Smooth muscle cell (in vitro differentiated cells): ENCODE measurements at regions not wholly inside any gene's neighbourhood (a gene's known extent, or its start where the extent isn't known, plus 50 kb on each side); places are given as distances from the start of the nearest gene placed in this dataset.
A peak's percentile ranks its signal among the peaks of the same experiment; 100 is the strongest.

Experiments
- DNase-seq: peaks from one replicate; lab custom pipeline; 2025; ENCODE audit not compliant: unreplicated experiment; lab: John Stamatoyannopoulos, UW
- H2AFZ ChIP-seq: fragments of 200-600 bp; sonication (generic); 2 replicates; pipeline ENCODE4 v1.6.0; 2016; ENCODE audit warnings: antibody characterized with exemption, low read depth, mild to moderate bottlenecking
- H3F3A ChIP-seq: fragments of 200-600 bp; sonication (generic); 2 replicates; pipeline ENCODE4 v1.6.0; 2017; ENCODE audit warnings: antibody characterized with exemption, low read depth
- H3K27ac ChIP-seq: fragments of 200-600 bp; sonication (generic); 2 replicates; pipeline ENCODE4 v1.5.1; 2016; ENCODE audit warnings: low read depth, mild to moderate bottlenecking
- H3K27me3 ChIP-seq: fragments of 200-600 bp; sonication (generic); 2 replicates; pipeline ENCODE4 v1.6.1; 2016; ENCODE audit warnings: low read depth, mild to moderate bottlenecking
- H3K36me3 ChIP-seq: fragments of 200-600 bp; sonication (generic); 2 replicates; pipeline ENCODE4 v1.5.1; 2016; ENCODE audit warnings: low read depth
- H3K4me1 ChIP-seq: fragments of 200-600 bp; sonication (generic); 2 replicates; pipeline ENCODE4 v1.5.1; 2016; ENCODE audit warnings: low read depth
- H3K4me2 ChIP-seq: fragments of 200-600 bp; sonication (generic); 2 replicates; pipeline ENCODE4 v1.6.0; 2016; ENCODE audit warnings: mild to moderate bottlenecking
- H3K4me3 ChIP-seq: fragments of 200-600 bp; sonication (generic); 2 replicates; pipeline ENCODE4 v1.5.1; 2016; ENCODE audit warnings: mild to moderate bottlenecking
- H3K79me2 ChIP-seq: fragments of 200-600 bp; sonication (generic); 2 replicates; pipeline ENCODE4 v1.6.0; 2016; ENCODE audit warnings: low read depth, mild to moderate bottlenecking
- H3K9ac ChIP-seq: fragments of 200-600 bp; sonication (generic); 2 replicates; pipeline ENCODE4 v1.6.0; 2016; ENCODE audit warnings: low read depth
- H3K9me3 ChIP-seq: fragments of 200-600 bp; sonication (generic); replicated peaks from 2 replicates; pipeline ENCODE4 v1.5.1; 2016; ENCODE audit warnings: low read depth
- H4K20me1 ChIP-seq: fragments of 200-600 bp; sonication (generic); 2 replicates; pipeline ENCODE4 v1.6.0; 2016; ENCODE audit warnings: low read depth
- WGBS: methylation state at CpG from one replicate; pipeline ENCODE4 v1.1.7; 2016; ENCODE audit warnings: low lambda C conversion rate; 5-methylcytosine and 5-hydroxymethylcytosine counted together
- TF ChIP-seq, protein P1 (sequence below): fragments of 200-600 bp; sonication (generic); IDR thresholded peaks from 2 replicates; pipeline ENCODE4 v1.5.1; 2017; ENCODE audit warnings: borderline replicate concordance, mild to moderate bottlenecking, antibody characterized with exemption; ENCODE audit not compliant: insufficient read depth, poor library complexity, severe bottlenecking

DNA sequence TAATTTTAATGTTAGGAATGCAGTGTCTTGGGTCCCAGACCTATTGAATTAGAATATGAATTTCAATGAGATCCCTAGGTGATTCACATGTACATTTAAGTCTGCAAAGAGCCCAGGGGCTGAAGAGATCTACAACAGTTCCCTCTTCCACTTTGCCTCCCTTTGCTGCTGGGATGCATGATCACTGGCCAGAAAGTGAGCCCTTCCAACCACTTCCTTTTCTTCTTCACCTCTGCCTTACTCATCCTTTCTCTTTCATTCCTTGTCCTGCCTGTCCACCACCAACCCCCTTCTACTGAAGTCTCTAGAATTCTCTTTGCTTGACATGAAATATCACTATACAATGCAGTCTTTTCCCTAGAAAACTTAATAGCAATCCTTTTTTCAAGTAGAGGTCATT lies 222.4 kb upstream of the LRIG1 start:
- no peak overlapping the region for H3K4me3 ChIP-seq
- no peaks in the 10 kb centered on the region for H4K20me1 ChIP-seq
- no peak for DNase-seq
- peaks cover 12% of the 10 kb centered on the region for H3F3A ChIP-seq
- H3K27me3 ChIP-seq: no peaks in the 10 kb centered on the region
- TF ChIP-seq, protein P1, sequence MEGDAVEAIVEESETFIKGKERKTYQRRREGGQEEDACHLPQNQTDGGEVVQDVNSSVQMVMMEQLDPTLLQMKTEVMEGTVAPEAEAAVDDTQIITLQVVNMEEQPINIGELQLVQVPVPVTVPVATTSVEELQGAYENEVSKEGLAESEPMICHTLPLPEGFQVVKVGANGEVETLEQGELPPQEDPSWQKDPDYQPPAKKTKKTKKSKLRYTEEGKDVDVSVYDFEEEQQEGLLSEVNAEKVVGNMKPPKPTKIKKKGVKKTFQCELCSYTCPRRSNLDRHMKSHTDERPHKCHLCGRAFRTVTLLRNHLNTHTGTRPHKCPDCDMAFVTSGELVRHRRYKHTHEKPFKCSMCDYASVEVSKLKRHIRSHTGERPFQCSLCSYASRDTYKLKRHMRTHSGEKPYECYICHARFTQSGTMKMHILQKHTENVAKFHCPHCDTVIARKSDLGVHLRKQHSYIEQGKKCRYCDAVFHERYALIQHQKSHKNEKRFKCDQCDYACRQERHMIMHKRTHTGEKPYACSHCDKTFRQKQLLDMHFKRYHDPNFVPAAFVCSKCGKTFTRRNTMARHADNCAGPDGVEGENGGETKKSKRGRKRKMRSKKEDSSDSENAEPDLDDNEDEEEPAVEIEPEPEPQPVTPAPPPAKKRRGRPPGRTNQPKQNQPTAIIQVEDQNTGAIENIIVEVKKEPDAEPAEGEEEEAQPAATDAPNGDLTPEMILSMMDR: no peak
- H3K4me2 ChIP-seq: peak overlapping the region; percentile 33
- H3K9me3 ChIP-seq: no peaks in the 10 kb centered on the region
- no peaks in the 10 kb centered on the region for H3K4me1 ChIP-seq
- H3K79me2 ChIP-seq: no peaks in the 10 kb centered on the region
- no peak overlapping the region for H2AFZ ChIP-seq
- no peaks in the 10 kb centered on the region for H3K36me3 ChIP-seq
- no peak overlapping the region for H3K9ac ChIP-seq
- H3K27ac ChIP-seq: peak overlapping the region; percentile 73

DNA sequence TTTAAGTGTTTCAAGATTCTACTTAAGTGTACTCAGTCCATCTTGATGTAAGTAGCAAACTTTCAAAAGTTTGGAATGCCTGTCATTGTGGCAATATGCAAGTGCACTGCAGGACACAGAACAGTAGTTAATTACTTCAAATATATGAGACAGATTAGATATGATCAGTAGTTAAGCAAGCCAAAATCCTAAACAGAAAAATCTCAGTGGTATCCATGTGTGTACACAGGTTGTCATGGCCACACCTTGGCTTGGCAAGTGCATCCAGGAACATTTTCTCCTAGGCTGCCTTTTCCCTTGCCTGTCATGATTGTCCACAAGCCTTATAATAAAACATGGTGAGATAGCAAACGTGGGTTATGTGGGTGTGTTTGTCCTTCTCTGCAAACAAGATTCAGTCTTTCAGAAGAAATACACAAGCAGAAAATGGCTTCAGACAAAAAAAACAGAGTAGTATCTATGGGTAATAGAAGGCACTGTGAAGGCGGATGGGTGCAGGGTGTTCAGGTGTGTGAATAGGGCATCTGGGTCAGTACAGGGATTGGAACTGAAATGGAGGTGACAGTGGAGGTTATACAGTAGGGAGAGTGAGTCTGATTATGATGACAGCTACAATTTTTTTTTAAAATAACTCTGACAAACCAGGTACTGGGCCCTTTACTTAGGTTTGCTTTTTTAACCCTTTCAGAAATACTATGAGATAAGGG lies 229.0 kb upstream of the LRIG1 start:
- Histone ChIP-seq H3K9ac (no peak overlapping the region), H3K27me3 (peaks cover 16% of the 10 kb centered on the region), H2AFZ (no peak overlapping the region), H3K27ac (no peak overlapping the region), H3K4me2 (no peak overlapping the region), H4K20me1 (no peaks in the 10 kb centered on the region), H3K36me3 (no peaks in the 10 kb centered on the region), H3K9me3 (no peaks in the 10 kb centered on the region), H3K79me2 (no peaks in the 10 kb centered on the region), H3K4me3 (no peak overlapping the region), H3F3A (no peaks in the 10 kb centered on the region), H3K4me1 (no peaks in the 10 kb centered on the region)
- 78% methylated on average over 2 of the region's 2 CpGs for WGBS
- TF ChIP-seq, protein P1: no peak
- DNase-seq: no peak

DNA sequence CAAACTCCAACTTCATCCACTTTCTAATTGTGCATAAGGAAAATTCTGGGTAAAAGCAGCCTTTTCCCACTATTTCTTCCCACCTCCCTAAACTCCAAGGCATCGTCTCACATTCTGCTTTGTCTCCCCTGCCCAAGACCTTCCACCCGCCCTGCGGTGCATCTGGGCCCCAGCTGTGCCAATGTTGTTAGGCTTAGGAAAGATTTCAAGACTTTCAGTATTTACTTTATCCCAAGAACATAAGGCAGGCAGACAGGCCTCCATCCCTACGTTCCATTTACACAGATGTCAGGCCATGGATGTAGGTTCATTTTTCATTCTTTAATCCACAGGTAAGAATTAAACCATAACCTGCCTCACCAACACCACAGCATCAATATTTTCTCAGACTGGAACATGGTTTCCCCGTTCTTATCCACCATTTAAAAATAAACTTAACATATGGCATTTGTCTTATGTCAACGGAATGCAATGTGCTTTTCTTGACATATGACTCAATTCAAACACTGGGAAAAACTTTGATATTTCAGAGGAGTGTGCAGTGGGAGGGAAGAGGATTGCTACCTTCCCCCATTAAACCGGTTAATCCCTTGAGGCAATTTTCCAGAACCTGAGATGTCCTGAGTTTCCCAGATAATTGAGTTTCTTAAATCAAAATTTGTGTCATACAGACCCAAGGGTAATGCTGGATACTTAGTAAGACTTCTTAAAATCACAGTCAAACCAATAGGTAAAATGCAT lies 238.0 kb upstream of the LRIG1 start:
- TF ChIP-seq, protein P1: no peak
- H3K27me3 ChIP-seq: no peaks in the 10 kb centered on the region
- H2AFZ ChIP-seq: peak overlapping the region; percentile 9
- H3K27ac ChIP-seq: peak overlapping the region; percentile 30
- H4K20me1 ChIP-seq: no peaks in the 10 kb centered on the region
- no peak overlapping the region for H3K9ac ChIP-seq
- H3K4me2 ChIP-seq: peak overlapping the region; percentile 34
- no peak for DNase-seq
- no peaks in the 10 kb centered on the region for H3K36me3 ChIP-seq
- no peaks in the 10 kb centered on the region for H3F3A ChIP-seq
- peaks cover 8% of the 10 kb centered on the region for H3K4me1 ChIP-seq
- H3K9me3 ChIP-seq: no peaks in the 10 kb centered on the region
- H3K4me3 ChIP-seq: no peak overlapping the region
- WGBS: 57% methylated on average over 7 of the region's 7 CpGs
- no peaks in the 10 kb centered on the region for H3K79me2 ChIP-seq

DNA sequence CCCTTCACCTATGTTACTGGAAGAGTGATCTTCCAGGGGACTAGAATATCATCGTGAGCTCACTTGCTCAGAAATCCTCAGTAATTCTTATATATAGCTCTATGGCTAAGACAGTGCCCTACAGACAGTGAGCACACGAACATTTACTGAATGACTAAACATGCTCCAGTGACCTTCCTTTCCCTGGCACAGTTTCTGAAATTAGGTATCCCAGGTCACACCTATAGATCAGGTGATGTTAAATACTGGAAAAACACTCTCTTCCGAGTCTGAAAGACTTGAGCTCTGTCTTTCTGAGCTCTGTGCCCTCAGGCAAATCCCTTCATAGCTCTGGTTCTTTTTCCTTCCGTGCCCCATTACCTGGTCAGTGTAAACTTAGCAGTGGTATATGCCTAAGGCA lies 239.4 kb upstream of the LRIG1 start:
- TF ChIP-seq, protein P1: no peak
- Histone ChIP-seq H4K20me1 (no peaks in the 10 kb centered on the region), H3K4me1 (peaks cover 8% of the 10 kb centered on the region), H3K27ac (no peak overlapping the region), H3K9ac (no peak overlapping the region), H2AFZ (no peak overlapping the region), H3K36me3 (no peaks in the 10 kb centered on the region), H3K4me2 (no peak overlapping the region), H3F3A (no peaks in the 10 kb centered on the region), H3K4me3 (no peak overlapping the region), H3K79me2 (no peaks in the 10 kb centered on the region), H3K27me3 (no peaks in the 10 kb centered on the region), H3K9me3 (no peaks in the 10 kb centered on the region)
- 70% methylated on average over 4 of the region's 4 CpGs for WGBS
- no peak for DNase-seq
